ENCODE measurements at regions not wholly inside any gene's neighbourhood (a gene's known extent, or its start where the extent isn't known, plus 50 kb on each side); places are given as distances from the start of the nearest gene placed in this dataset.

GRCh38 chr2:23114299-23114698 is 270.7 kb upstream of the KLHL29 start:
- H3K4me1 ChIP-seq = no peaks in the 10 kb centered on the region
- no peaks in the 10 kb centered on the region for H3K9me3 ChIP-seq
- H3K36me3 ChIP-seq = no peaks in the 10 kb centered on the region
- no peak for TF ChIP-seq CTCF (IDR thresholded peaks at IDR 0.05)
- no peak overlapping the region for H3K27ac ChIP-seq
- H3K4me3 ChIP-seq = no peak overlapping the region
- intact Hi-C loops (cut with DNase I) = no loop called here
- H3K27me3 ChIP-seq = no peaks in the 10 kb centered on the region
- no peak for DNase-seq
- no peak overlapping the region for H3K9ac ChIP-seq (ENCODE audit: low read depth in 2 of 2, low read length in 2 of 2)

GRCh38 chr2:23118313-23118712 is 266.7 kb upstream of the KLHL29 start:
- no peaks in the 10 kb centered on the region for H3K27me3 ChIP-seq
- H3K9me3 ChIP-seq = no peaks in the 10 kb centered on the region
- H3K4me3 ChIP-seq = no peak overlapping the region
- no peak overlapping the region for H3K27ac ChIP-seq
- H3K4me1 ChIP-seq = no peaks in the 10 kb centered on the region
- intact Hi-C loops (cut with DNase I) = no loop called here
- no peak for TF ChIP-seq CTCF (IDR thresholded peaks at IDR 0.05)
- DNase-seq = no peak
- H3K9ac ChIP-seq (ENCODE audit: low read depth in 2 of 2, low read length in 2 of 2) = no peak overlapping the region
- H3K36me3 ChIP-seq = no peaks in the 10 kb centered on the region

GRCh38 chr2:23118894-23119293 is 266.1 kb upstream of the KLHL29 start:
- H3K4me3 ChIP-seq = no peak overlapping the region
- no peaks in the 10 kb centered on the region for H3K27me3 ChIP-seq
- no peak for TF ChIP-seq CTCF (IDR thresholded peaks at IDR 0.05)
- H3K9me3 ChIP-seq = no peaks in the 10 kb centered on the region
- no peaks in the 10 kb centered on the region for H3K36me3 ChIP-seq
- no peak overlapping the region for H3K27ac ChIP-seq
- no peaks in the 10 kb centered on the region for H3K4me1 ChIP-seq
- intact Hi-C loops (cut with DNase I) = no loop called here
- H3K9ac ChIP-seq (ENCODE audit: low read depth in 2 of 2, low read length in 2 of 2) = no peak overlapping the region
- no peak for DNase-seq

GRCh38 chr2:23120161-23120560 is 264.8 kb upstream of the KLHL29 start:
- H3K36me3 ChIP-seq = no peaks in the 10 kb centered on the region
- intact Hi-C loops (cut with DNase I) = no loop called here

GRCh38 chr2:23121968-23122648 is 262.9 kb upstream of the KLHL29 start:
- H3K27me3 ChIP-seq = no peaks in the 10 kb centered on the region
- DNase-seq = no peak
- H3K36me3 ChIP-seq = no peaks in the 10 kb centered on the region
- intact Hi-C loops (cut with DNase I) = no loop called here
- no peak for TF ChIP-seq CTCF (IDR thresholded peaks at IDR 0.05)
- H3K4me3 ChIP-seq = no peak overlapping the region
- H3K4me1 ChIP-seq = no peaks in the 10 kb centered on the region
- H3K9me3 ChIP-seq = no peaks in the 10 kb centered on the region
- H3K27ac ChIP-seq = no peak overlapping the region
- no peak overlapping the region for H3K9ac ChIP-seq (ENCODE audit: low read depth in 2 of 2, low read length in 2 of 2)

More at GRCh38 chr2:23120161-23120560, 264.8 kb upstream of the KLHL29 start:
- no peak for TF ChIP-seq CTCF (IDR thresholded peaks at IDR 0.05)
- no peak overlapping the region for H3K27ac ChIP-seq
- H3K9ac ChIP-seq (ENCODE audit: low read depth in 2 of 2, low read length in 2 of 2) = no peak overlapping the region
- H3K9me3 ChIP-seq = no peaks in the 10 kb centered on the region
- H3K4me1 ChIP-seq = no peaks in the 10 kb centered on the region
- H3K4me3 ChIP-seq = no peak overlapping the region
- DNase-seq = no peak
- H3K27me3 ChIP-seq = no peaks in the 10 kb centered on the region

Measured in colonic mucosa (tissue), 4 donors.